Activated CD4-positive, alpha-beta T cell treated with anti-CD3 and anti-CD28 coated beads, Interleukin-2, amount 50 U/mL, for 16 hours (primary cell): ENCODE measurements at regions not wholly inside any gene's neighbourhood (a gene's known extent, or its start where the extent isn't known, plus 50 kb on each side); places are given as distances from the start of the nearest gene placed in this dataset.
"Not testable (repeated sequence)": the region's sequence is repeated elsewhere in the genome, so short reads cannot be mapped to it uniquely, and the experiment has no call there.

ENCODE experiments used
- DNase-seq: peaks from one replicate; pipeline ENCODE4 v3.0.0-alpha.2; 2020

DNA sequence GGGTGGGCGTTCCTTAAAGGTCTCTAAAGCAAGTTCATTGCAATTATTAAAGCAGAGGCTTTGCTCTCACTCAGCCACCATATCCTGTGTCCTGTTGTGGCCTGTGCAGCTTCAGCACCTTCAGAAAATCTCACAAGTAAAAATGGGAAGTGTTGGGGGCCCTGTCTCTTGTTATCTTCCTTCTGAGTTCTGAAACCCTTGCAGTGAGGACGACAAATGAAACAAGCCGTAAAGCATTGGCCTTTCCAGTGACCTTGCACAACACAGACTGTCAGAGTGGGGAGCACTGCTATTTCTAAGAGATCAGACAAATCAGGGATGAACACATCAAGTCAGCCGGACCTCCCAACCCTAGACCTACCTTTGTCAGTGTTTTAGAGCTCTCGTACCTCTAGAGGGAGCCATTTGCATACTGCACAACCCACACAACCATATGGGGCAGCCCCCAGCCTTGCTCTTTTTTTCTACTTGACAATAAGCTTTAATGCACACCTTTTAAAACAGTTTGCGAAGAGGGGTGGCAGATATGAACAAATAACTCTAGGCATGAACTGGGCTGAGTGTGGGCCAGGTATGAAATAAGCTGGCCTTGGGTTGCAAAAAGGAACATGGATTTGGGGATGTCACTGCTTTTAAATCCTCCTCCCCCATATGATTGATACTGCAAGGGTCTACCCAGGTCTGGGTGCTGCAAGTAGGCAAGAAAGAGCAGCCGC lies 89.8 kb downstream of the KATNIP start:
- peak; percentile 46 for DNase-seq

DNA sequence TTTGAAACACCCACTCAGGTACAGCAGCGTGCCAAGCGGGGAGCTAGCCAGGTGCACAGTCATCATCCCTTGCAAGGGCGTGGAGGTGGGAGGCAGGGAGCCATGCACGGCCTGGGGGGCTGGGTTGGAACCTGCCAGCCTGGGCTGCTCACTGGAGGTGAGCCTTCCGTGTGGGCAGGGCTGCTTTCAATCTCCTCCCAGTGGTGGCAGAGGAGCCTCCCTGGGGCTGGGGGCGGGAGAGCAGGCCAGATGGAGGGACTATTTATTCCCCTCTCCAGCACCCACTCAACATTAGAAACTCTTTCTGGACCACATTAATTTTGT lies 90.3 kb downstream of the KATNIP start:
- DNase-seq: no peak

DNA sequence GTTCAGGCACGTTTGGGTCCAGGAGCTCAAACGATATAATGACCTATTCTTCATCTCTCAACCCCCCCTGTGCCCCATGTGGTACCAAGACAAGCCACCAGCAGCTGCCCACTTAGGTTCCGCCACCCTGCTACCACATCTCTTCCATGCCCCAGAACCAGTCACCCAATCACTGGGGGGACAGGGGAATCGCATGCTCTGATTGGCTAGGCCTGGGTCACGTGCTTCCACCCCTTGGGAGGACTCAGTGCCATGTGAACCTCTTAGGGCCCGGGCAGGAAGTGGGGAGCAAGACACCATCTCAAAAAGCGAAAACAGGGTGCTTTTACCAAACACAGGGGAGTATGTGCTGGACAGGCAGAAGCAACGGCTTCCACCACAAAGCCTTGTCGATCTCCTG lies 91.3 kb downstream of the KATNIP start:
- DNase-seq: no peak

DNA sequence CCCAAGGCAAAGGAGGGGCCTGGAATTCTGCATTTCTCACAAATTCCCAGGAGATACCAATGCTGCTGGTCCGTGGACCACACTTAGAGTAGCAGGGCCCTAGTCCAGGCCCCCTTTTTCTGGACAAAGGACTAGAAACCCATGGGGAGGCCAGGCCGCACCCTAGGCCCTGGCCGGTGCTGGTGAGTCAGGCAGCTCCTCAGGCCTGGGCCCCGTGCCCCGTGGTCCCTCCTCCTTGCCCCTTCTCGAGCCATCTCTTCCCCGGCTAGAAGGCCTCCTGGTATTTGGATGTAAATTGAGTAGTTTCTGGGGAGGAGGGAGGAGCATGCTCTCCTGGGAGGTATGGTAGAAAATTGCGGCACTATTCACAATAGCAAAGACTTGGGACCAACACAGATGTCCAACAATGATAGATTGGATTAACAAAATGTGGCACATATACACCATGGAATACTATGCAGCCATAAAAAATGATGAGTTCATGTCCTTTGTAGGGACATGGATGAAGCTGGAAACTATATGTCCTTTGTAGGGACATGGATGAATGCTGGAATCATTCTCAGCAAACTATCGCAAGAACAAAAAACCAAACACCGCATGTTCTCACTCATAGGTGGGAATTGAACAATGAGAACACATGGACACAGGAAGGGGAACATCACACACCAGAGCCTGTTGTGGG lies 91.9 kb downstream of the KATNIP start:
- DNase-seq: not testable (repeated sequence)

- no peak for DNase-seq
Observed at GRCh38 chr16:27642756-27643155, 92.8 kb downstream of the KATNIP start.

DNA sequence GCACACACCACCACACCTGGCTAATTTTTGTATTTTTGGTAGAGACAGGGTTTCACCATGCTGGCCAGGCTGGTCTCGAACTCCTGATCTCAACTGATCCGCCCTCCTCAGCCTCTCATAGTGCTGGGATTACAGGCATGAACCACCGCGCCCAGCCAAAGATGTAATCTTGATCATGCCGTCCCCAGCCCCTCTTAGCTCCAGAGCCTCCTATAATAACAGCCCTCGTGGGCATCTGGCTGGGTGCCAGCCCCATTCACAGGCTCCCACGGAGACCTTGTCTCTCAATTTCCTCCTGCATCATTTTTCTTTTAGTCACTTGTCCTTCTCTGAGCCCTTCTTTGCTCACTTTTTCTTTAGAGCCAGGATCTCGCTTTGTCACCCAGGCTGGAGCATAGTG lies 94.2 kb downstream of the KATNIP start:
- no peak for DNase-seq

DNA sequence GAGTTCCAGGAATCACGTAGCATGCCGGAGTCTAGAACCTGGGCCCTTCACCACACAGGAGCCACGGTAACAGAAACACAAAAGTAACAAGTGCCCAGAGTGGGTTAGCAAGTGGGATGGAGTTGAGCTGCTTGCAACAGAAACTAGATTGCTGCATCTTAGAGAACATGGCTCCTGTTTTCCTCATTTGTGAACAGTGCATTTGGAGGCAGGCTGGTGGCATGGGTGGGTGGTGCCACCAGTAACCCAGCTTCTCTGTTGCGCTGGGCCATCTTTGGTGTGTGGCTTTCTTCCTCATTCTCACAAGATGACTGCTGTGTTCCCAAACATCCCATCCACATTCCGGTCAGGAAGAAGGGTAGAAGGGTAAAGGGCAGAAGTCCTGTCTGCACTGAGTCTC lies 95.5 kb downstream of the KATNIP start:
- no peak for DNase-seq

- DNase-seq: no peak
Observed at GRCh38 chr16:27646806-27647205, 96.9 kb downstream of the KATNIP start.

DNA sequence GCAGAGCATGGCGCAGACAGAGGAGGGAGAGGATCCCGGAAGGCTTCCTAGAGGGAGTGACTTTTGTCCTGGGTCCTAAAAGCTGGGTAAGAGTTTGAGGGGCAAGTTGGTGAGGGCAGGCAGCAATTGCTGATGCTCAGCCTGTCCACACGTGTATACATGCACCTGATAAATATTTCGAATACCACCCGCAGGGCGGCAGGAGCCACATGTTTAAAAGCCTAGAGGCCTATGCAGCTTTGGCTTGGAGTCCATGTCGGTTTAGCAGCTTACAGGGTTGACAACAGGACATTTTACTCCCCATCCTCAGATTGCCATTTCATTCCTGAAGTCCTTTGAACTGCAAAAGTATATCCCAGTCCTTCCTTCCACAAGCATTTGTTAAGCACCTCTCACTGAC lies 99.1 kb downstream of the KATNIP start:
- no peak for DNase-seq

DNA sequence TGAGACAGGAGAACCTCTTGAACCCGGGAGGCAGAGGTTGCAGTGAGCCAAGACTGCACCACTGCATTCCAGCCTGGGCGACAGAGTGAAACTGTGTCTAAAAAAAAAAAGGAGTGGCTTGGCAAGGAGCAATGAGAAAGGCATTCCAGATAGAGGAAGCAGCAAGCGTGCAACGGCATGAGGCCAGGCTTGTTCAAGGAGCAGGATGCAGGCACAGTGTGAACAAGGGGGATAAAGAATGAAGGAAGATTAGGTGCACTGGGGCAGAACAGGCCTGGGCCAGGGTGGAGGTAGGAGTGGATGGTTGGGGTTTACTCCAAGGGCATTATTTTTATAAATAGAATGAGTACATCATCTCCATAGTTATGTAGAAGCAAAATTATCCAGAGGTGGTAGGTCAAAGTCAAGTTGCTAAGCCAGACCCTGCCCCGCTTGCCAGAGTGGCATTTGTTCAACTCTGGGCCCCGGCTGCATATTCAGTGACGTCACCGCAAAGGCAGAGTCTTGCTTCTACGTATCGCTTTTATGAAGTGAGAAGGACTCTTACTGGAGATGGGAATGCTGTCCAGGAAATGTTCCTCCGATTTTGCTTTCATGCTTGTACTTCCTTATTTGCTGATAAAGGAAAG lies 100.2 kb downstream of the KATNIP start:
- DNase-seq: no peak

GRCh38 chr16:27651301-27651700 lies 101.4 kb downstream of the KATNIP start:
- no peak for DNase-seq

GRCh38 chr16:27657811-27658210 lies 107.9 kb downstream of the KATNIP start:
- DNase-seq: no peak

- no peak for DNase-seq
Observed at GRCh38 chr16:27660507-27660906, 110.6 kb downstream of the KATNIP start.

DNA sequence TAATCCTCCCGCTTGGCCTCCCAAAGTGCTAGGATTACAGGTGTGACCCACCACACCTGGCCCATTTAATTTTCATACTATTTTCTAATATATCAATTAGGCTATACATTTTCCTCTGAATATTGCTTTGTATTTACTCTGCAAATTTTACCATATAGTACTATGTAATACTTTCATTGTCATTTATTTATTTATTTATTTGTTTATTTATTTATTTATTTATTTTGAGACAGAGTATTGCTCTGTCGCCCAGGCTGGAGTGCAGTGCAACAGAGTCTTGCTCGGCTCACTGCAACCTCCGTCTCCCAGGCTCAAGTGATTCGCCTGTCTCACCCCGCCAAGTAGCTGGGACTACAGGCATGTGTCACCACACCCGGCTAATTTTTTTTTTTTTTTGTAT lies 113.3 kb downstream of the KATNIP start:
- not testable (repeated sequence) for DNase-seq

- DNase-seq: no peak
Observed at GRCh38 chr16:27665881-27666280, 115.9 kb downstream of the KATNIP start.

DNA sequence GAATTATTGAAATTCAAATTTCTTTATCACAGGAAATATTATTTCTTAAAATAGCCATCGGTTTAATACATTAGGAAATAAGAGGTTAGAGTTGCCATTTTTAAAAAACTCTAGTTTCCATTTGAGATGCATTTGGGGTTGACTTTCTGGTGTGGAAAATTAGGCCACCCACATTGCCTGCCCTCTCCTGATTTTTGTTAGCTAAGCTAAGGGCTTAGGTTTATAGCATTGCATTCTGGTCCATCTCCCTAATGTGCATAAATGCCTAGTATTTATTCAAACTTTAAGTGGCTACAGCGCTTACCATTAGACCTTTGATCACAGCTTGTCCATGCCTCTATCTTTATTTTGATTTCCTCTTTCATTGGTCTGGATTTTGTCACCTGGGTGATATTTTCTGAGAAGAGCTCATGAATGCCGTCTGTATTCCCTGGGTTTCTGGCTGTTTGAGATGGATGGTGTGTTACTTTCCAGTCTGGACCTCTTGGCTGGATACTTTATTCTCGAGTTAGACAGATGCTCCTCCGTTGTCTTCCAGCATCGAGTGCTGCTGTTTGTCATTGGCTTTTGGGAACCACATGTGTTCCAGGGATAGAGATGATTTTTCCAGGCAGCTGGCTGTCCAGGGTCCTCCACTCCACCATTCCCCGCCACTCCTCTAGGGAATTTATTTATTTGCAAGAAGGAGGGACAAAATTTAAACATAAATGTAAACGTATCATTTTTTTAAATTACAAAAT lies 120.3 kb downstream of the KATNIP start:
- DNase-seq: no peak

DNA sequence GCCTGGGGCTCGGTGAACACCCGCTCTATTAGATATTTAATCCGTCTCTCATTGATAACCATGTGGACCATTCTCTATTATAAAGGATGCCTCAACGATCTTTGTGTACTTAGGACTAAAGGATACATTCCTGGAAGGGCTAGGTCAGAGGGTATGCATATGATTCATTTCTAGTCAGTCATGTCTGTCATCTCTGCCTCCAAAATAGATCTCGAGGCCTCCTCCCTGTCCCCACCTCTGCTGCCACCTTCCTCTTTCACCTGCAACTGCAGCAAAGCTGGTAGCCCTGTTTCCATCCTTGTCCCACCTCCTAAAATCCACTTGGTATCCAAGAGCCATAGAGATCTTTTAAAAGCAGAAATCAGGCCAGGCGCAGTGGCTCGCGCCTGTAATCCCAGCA lies 121.5 kb downstream of the KATNIP start:
- DNase-seq: no peak

- DNase-seq: no peak
Observed at GRCh38 chr16:27676839-27677238, 126.9 kb downstream of the KATNIP start.

GRCh38 chr16:27677263-27677662 lies 127.3 kb downstream of the KATNIP start:
- no peak for DNase-seq

GRCh38 chr16:27678955-27679354 lies 129.0 kb downstream of the KATNIP start:
- no peak for DNase-seq

DNA sequence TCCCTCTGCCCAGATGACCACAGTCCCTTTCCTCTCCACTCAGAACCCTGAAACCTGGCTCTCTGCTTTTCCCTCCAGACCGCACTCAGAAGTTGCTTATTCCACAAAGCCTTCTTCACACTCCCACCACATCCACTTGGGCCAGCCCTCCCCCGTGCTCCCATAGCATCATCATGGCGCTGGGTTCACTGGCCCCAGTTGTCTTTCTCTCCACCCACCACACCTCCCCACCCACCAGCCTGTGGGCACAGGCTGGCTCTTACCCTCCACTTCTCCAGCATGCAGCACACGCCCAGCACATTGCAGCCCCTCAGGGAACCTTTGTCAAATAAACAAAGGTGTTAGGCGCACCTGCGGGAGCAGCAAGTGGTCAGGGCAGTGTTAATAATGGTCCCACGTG lies 130.0 kb downstream of the KATNIP start:
- DNase-seq: no peak

GRCh38 chr16:27681681-27682080 lies 131.7 kb downstream of the KATNIP start:
- DNase-seq: no peak

- DNase-seq: no peak
Observed at GRCh38 chr16:27684047-27684446, 134.1 kb downstream of the KATNIP start.

DNA sequence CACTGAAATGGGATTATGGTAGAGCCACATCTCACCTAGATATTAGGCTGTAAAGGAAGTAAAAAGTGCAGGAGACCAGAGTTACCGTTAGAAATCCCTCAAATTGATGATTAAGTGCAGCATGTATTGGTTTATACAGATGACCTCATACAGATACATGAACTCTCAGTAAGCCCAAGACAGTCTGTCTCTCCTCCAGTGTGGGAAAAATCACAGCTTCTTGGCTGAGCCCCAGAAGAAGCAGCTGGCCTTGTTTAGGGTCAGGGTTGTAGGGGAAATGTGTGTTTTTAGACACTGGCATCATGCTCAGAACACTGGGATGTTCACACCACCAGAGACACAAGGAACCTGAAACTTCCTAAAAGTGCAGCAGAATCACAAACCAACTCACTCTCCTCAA lies 135.9 kb downstream of the KATNIP start:
- no peak for DNase-seq
